ENCODE measurements at regions not wholly inside any gene's neighbourhood (a gene's known extent, or its start where the extent isn't known, plus 50 kb on each side); places are given as distances from the start of the nearest gene placed in this dataset.

DNA sequence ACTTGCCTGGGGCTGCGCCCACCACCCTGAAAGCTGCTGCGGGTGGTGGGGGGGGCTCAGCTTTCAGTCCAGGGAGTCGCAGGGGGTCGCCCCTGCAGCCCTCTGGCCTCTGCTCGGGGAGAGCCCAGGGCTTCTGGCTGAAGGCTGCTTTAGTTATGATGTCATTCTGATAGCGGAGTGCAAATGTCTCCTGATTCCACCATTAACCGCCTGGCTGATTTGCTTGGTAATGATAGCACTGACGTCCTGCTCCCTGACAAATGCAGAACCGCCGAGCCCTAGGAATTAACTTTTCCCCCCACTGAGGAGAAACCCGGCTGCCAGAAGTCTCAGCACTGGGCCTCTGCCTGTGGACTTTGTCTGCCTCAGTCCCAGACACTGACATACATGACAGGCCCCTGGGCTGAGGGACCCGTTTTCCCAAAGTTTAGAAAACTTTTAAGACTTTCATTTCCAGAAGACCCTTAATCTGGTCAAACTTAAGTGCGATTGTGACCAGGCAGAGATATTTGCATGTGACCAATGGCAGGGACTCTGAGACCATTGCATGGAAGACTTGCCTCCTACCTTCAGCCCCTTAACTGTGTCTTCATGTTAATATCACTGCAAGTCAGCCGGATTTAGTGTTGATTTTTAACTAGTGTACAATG lies 142.5 kb upstream of the ZNF536 start:
- H3K79me2 ChIP-seq (ENCODE audit: low read depth) = no peaks in the 10 kb centered on the region
- CTCF ChIA-PET = no interaction called here
- DNase-seq = no peak
- H3K4me3 ChIP-seq = no peak overlapping the region
- no peak overlapping the region for H3K27ac ChIP-seq
- no peaks in the 10 kb centered on the region for H3K9me3 ChIP-seq (ENCODE audit: insufficient read depth, low read depth)
- TF ChIP-seq, protein P1, sequence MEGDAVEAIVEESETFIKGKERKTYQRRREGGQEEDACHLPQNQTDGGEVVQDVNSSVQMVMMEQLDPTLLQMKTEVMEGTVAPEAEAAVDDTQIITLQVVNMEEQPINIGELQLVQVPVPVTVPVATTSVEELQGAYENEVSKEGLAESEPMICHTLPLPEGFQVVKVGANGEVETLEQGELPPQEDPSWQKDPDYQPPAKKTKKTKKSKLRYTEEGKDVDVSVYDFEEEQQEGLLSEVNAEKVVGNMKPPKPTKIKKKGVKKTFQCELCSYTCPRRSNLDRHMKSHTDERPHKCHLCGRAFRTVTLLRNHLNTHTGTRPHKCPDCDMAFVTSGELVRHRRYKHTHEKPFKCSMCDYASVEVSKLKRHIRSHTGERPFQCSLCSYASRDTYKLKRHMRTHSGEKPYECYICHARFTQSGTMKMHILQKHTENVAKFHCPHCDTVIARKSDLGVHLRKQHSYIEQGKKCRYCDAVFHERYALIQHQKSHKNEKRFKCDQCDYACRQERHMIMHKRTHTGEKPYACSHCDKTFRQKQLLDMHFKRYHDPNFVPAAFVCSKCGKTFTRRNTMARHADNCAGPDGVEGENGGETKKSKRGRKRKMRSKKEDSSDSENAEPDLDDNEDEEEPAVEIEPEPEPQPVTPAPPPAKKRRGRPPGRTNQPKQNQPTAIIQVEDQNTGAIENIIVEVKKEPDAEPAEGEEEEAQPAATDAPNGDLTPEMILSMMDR (conservative IDR thresholded peaks at IDR 0.05) = no peak
- TF ChIP-seq EZH2 (IDR thresholded peaks at IDR 0.05; ENCODE audit: low read depth) = no peak
- POLR2A ChIA-PET (ENCODE audit: unreplicated experiment) = no interaction called here
- H3F3A ChIP-seq (ENCODE audit: insufficient read depth, low read depth) = no peaks in the 10 kb centered on the region
- BruUV-seq (replicated peaks) = no TSS peak
- H3K9me2 ChIP-seq (ENCODE audit: insufficient read depth) = no peaks in the 10 kb centered on the region
- H4K20me1 ChIP-seq (ENCODE audit: insufficient read depth) = no peaks in the 10 kb centered on the region
- H3K4me2 ChIP-seq = no peak overlapping the region
- H2AFZ ChIP-seq = no peak overlapping the region
- H3K27me3 ChIP-seq (ENCODE audit: insufficient read depth, low read depth) = peaks cover 42% of the 10 kb centered on the region
- H3K36me3 ChIP-seq (ENCODE audit: low read depth) = no peaks in the 10 kb centered on the region
- intact Hi-C loops (cut with micrococcal nuclease; ENCODE audit: unreplicated experiment) = no loop called here
- no peaks in the 10 kb centered on the region for H3K4me1 ChIP-seq (replicated peaks; ENCODE audit: insufficient read depth)

DNA sequence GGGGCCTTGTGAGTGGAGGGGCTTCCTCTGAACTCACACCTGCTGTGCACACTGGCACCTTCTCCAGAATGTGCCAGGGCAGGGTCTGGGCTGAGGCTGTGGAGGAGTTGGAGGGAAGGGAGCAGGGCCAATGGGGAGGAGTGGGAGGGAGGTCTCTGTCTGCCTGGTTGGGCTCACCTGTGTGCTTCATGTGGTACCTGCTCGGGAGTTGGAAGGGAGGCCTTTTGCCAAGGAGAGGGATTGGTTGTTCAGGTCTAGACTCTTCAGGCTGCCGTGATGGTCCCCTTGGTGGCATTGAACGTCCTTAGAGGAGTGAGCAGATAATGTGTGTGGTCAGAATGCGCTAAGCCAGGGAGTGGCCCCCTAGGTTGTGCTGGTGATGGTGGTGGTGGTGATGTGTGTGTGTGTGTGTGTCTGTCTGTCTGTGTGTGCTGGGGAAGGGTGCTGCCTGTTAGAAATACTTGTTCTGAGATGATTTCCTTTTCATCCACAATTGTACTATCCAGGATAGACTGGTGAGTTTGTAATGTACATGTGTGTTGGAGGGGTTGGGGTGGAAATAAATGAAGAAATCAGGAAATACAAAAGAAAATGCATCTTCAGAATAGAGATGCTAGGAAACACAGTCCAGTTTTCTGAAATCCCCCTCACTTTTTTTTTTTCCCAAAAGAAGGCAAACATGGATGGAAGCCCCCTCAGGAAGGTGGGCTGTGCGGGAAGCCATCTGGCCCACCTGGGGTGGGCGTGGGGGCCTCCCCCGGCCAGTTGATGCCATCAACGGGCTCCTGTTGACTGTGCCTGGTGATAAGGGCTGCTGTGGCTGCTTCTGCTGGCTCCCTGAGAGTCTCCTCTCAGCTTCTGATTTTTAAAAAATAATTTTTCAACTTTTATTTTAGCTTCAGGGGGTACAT lies 140.5 kb upstream of the ZNF536 start:
- Histone ChIP-seq H3K4me2 (no peak overlapping the region), H4K20me1 (ENCODE audit: insufficient read depth) (no peaks in the 10 kb centered on the region), H3K9me3 (ENCODE audit: insufficient read depth, low read depth) (no peaks in the 10 kb centered on the region), H3K9me2 (ENCODE audit: insufficient read depth) (no peaks in the 10 kb centered on the region), H3F3A (ENCODE audit: insufficient read depth, low read depth) (no peaks in the 10 kb centered on the region), H2AFZ (no peak overlapping the region), H3K36me3 (ENCODE audit: low read depth) (no peaks in the 10 kb centered on the region), H3K27ac (no peak overlapping the region), H3K4me3 (no peak overlapping the region), H3K27me3 (ENCODE audit: insufficient read depth, low read depth) (peaks cover 60% of the 10 kb centered on the region), H3K79me2 (ENCODE audit: low read depth) (no peaks in the 10 kb centered on the region), H3K4me1 (replicated peaks; ENCODE audit: insufficient read depth) (no peaks in the 10 kb centered on the region)
- DNase-seq = no peak
- ChIA-PET CTCF (no interaction called here), POLR2A (ENCODE audit: unreplicated experiment) (no interaction called here)
- no TSS peak for BruUV-seq (replicated peaks)
- intact Hi-C loops (cut with micrococcal nuclease; ENCODE audit: unreplicated experiment) = no loop called here
- TF ChIP-seq, protein P1 (conservative IDR thresholded peaks at IDR 0.05) = no peak
- TF ChIP-seq EZH2 (IDR thresholded peaks at IDR 0.05; ENCODE audit: low read depth) = no peak

DNA sequence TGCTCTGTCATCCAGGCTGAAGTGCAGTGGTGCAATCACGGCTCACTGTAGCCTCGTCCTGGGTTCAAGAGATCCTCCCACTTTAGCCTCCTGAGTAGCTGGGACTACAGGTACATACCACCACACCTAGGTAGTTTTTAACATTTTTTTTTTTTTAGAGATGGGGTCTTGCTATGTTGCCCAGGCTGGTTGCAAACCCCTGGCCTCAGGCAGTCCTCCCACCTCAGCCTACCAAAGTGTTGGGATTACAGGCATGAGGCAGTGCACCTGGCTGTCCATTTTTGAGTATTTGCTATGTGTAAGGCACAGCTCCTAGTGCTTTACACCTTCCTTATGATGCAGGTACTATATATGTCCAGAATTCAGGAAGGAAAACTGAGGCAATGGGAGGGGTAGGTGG lies 138.8 kb upstream of the ZNF536 start:
- no peak overlapping the region for H3K4me3 ChIP-seq
- no peaks in the 10 kb centered on the region for H3K36me3 ChIP-seq (ENCODE audit: low read depth)
- no peak overlapping the region for H3K27ac ChIP-seq
- ChIA-PET POLR2A (ENCODE audit: unreplicated experiment) (no interaction called here), CTCF (no interaction called here)
- no peaks in the 10 kb centered on the region for H3K79me2 ChIP-seq (ENCODE audit: low read depth)
- no peak for DNase-seq
- no TSS peak for BruUV-seq (replicated peaks)
- peaks cover 74% of the 10 kb centered on the region for H3K27me3 ChIP-seq (ENCODE audit: insufficient read depth, low read depth)
- no peaks in the 10 kb centered on the region for H3F3A ChIP-seq (ENCODE audit: insufficient read depth, low read depth)
- no peaks in the 10 kb centered on the region for H3K4me1 ChIP-seq (replicated peaks; ENCODE audit: insufficient read depth)
- TF ChIP-seq, protein P1 (conservative IDR thresholded peaks at IDR 0.05) = no peak
- no peak for TF ChIP-seq EZH2 (IDR thresholded peaks at IDR 0.05; ENCODE audit: low read depth)
- H3K9me3 ChIP-seq (ENCODE audit: insufficient read depth, low read depth) = no peaks in the 10 kb centered on the region
- no peak overlapping the region for H2AFZ ChIP-seq
- no peak overlapping the region for H3K4me2 ChIP-seq
- no peaks in the 10 kb centered on the region for H4K20me1 ChIP-seq (ENCODE audit: insufficient read depth)
- intact Hi-C loops (cut with micrococcal nuclease; ENCODE audit: unreplicated experiment) = no loop called here
- no peaks in the 10 kb centered on the region for H3K9me2 ChIP-seq (ENCODE audit: insufficient read depth)
